GM18519 (cell line): ENCODE measurements at regions not wholly inside any gene's neighbourhood (a gene's known extent, or its start where the extent isn't known, plus 50 kb on each side); places are given as distances from the start of the nearest gene placed in this dataset.

Source experiments
- ATAC-seq: cut with Tn5 transposase; IDR thresholded peaks from one replicate; pipeline ENCODE4 v1.9.1; 2021; ENCODE audit warnings: mild to moderate bottlenecking, moderate library complexity; ENCODE audit not compliant: unreplicated experiment, low FRiP score

- no peak for ATAC-seq
Measured at GRCh38 chr2:83516503-83516902, 942.6 kb downstream of the SUCLG1 start.

- no peak for ATAC-seq
Measured at GRCh38 chr2:83487451-83487850, 971.6 kb downstream of the SUCLG1 start.

- no peak for ATAC-seq
Measured at GRCh38 chr2:83481436-83481835, 977.6 kb downstream of the SUCLG1 start.

GRCh38 chr2:83478037-83478436, 981.0 kb downstream of the SUCLG1 start:
- no peak for ATAC-seq

GRCh38 chr2:83475371-83475770, 983.7 kb downstream of the SUCLG1 start:
- ATAC-seq, result no peak

GRCh38 chr2:83471655-83472054, 987.4 kb downstream of the SUCLG1 start:
- no peak for ATAC-seq

- no peak for ATAC-seq
Measured at GRCh38 chr2:83470928-83471327, 988.2 kb downstream of the SUCLG1 start.

- no peak for ATAC-seq
Measured at GRCh38 chr2:83464444-83464843, 994.6 kb downstream of the SUCLG1 start.

- ATAC-seq, result no peak
Measured at GRCh38 chr2:83462881-83463280, 996.2 kb downstream of the SUCLG1 start.

- ATAC-seq, result no peak
Measured at GRCh38 chr2:83461135-83461534, 997.9 kb downstream of the SUCLG1 start.

- no peak for ATAC-seq
Measured at GRCh38 chr2:83459456-83459855, 999.6 kb downstream of the SUCLG1 start.

- ATAC-seq, result no peak
Measured at GRCh38 chr2:83435989-83436388, 1023.1 kb downstream of the SUCLG1 start.

- ATAC-seq, result no peak
Measured at GRCh38 chr2:83420993-83421392, 1038.1 kb downstream of the SUCLG1 start.

GRCh38 chr2:83394134-83394904, 1064.8 kb downstream of the SUCLG1 start:
- ATAC-seq, result no peak

- ATAC-seq, result no peak
Measured at GRCh38 chr2:83388804-83389203, 1070.3 kb downstream of the SUCLG1 start.

- no peak for ATAC-seq
Measured at GRCh38 chr2:83386549-83386948, 1072.5 kb downstream of the SUCLG1 start.

- no peak for ATAC-seq
Measured at GRCh38 chr2:83378921-83379320, 1080.2 kb downstream of the SUCLG1 start.

GRCh38 chr2:83376731-83377130, 1082.3 kb downstream of the SUCLG1 start:
- ATAC-seq, result no peak

- ATAC-seq, result no peak
Measured at GRCh38 chr2:83370419-83370762, 1088.7 kb downstream of the SUCLG1 start.

- no peak for ATAC-seq
Measured at GRCh38 chr2:83369601-83370418, 1089.3 kb downstream of the SUCLG1 start.

- no peak for ATAC-seq
Measured at GRCh38 chr2:83368916-83369315, 1090.2 kb downstream of the SUCLG1 start.

- ATAC-seq, result no peak
Measured at GRCh38 chr2:83368461-83368860, 1090.6 kb downstream of the SUCLG1 start.
